HCT116 (cell line): ENCODE measurements at regions not wholly inside any gene's neighbourhood (a gene's known extent, or its start where the extent isn't known, plus 50 kb on each side); places are given as distances from the start of the nearest gene placed in this dataset.

Experiments used
- ATAC-seq: fragments of 200-7000 bp; cut with Tn5 transposase; 2 replicates; pipeline ENCODE4 v1.9.1; 2020; ENCODE audit warnings: mild to moderate bottlenecking, moderate library complexity
- BruUV-seq: library from RNA; stranded (reverse); fragments of 400-500 nt; replicated peaks from 2 replicates; lab custom pipeline; 2021; lab: Mats Ljungman, UMichigan
- CTCF ChIA-PET: fragments of 300-600 bp; sonication (Branson Sonifier 250); formaldehyde crosslinking; loops from one replicate; lab custom pipeline; 2021; ENCODE audit warnings: antibody characterized with exemption; lab: Charles Lee
- POLR2A ChIA-PET: fragments of 300-600, 350-600 bp; sonication (Branson Sonifier 250); formaldehyde crosslinking; loops from one replicate; lab custom pipeline; 2021; ENCODE audit warnings: antibody characterized with exemption; lab: Charles Lee
- RAD21 ChIA-PET, 2 experiments: fragments of 300-600 bp; sonication (Branson Sonifier 250); formaldehyde crosslinking; loops; one replicate each; lab custom pipeline; 2023; ENCODE audit warnings: low total read pairs in 2 of 2; ENCODE audit not compliant: uncharacterized antibody in 2 of 2, unreplicated experiment in 2 of 2, low non-redundant PET in 1 of 2; lab: Charles Lee
- DNase-seq: peaks from one replicate; pipeline ENCODE4 v3.0.0-alpha.2; 2010; ENCODE audit warnings: low read depth, low spot score
- H2AFZ ChIP-seq: fragments of 200-600 bp; shearing (Covaris generic), sonication (generic); 2 replicates; pipeline ENCODE4 v1.6.1; 2017; ENCODE audit warnings: low read depth, mixed run types, mixed read lengths, antibody characterized with exemption, low read length; ENCODE audit not compliant: poor library complexity, severe bottlenecking
- H3K27ac ChIP-seq: 2 replicates; pipeline ENCODE4 v1.5.1; 2012; ENCODE audit warnings: low read depth, low read length
- H3K27me3 ChIP-seq: fragments of 200-600 bp; sonication (generic); 2 replicates; pipeline ENCODE4 v1.6.1; 2016; ENCODE audit warnings: mixed run types, low read length, mixed read lengths; ENCODE audit not compliant: insufficient read depth
- H3K36me3 ChIP-seq, 2 experiments: fragments of 200-500 bp in 1 of 2; fragments of 200-600 bp in 1 of 2; sonication (Bioruptor generic) in 1 of 2; sonication (generic) in 1 of 2; 2 replicates each; pipeline versions ENCODE4 v1.5.1 to v1.6.1; 2014 to 2016; ENCODE audit warnings: low read length in 2 of 2, inconsistent platforms in 1 of 2, mixed read lengths in 1 of 2, mixed run types in 1 of 2; ENCODE audit not compliant: insufficient read depth in 2 of 2, control insufficient read depth in 1 of 2
- H3K4me1 ChIP-seq, 2 experiments: fragments of 200-600 bp in 1 of 2; sonication (generic) in 1 of 2; 2 replicates each; pipeline versions ENCODE4 v1.5.1 to v1.6.1; 2012 to 2017; ENCODE audit warnings: low read length in 2 of 2, inconsistent platforms in 1 of 2, mild to moderate bottlenecking in 1 of 2, mixed read lengths in 1 of 2, mixed run types in 1 of 2, moderate library complexity in 1 of 2; ENCODE audit not compliant: insufficient read depth in 2 of 2, control insufficient read depth in 1 of 2
- H3K4me2 ChIP-seq: fragments of 200-600 bp; sonication (generic); 2 replicates; pipeline ENCODE4 v1.6.1; 2017; ENCODE audit warnings: mixed run types, low read length, mixed read lengths
- H3K4me3 ChIP-seq, 2 experiments: fragments of 200-600 bp in 1 of 2; sonication (generic) in 1 of 2; replicated peaks in 1 of 2; 2 replicates each; pipeline ENCODE4 v1.5.1; 2011 to 2016; ENCODE audit warnings: low read length in 2 of 2, control low read depth in 1 of 2, low read depth in 1 of 2, mild to moderate bottlenecking in 1 of 2, mixed read lengths in 1 of 2, mixed run types in 1 of 2
- H3K79me2 ChIP-seq: fragments of 200-600 bp; sonication (generic); 2 replicates; pipeline ENCODE4 v1.6.1; 2017; ENCODE audit warnings: mild to moderate bottlenecking, mixed run types, low read length, moderate library complexity, mixed read lengths; ENCODE audit not compliant: insufficient read depth
- H3K9ac ChIP-seq: fragments of 200-600 bp; sonication (generic); 2 replicates; pipeline ENCODE4 v1.6.1; 2016; ENCODE audit warnings: low read length, mixed read lengths
- H3K9me2 ChIP-seq: fragments of 200-600 bp; sonication (generic), shearing (Covaris generic); 2 replicates; pipeline ENCODE4 v1.6.1; 2017; ENCODE audit warnings: mixed run types, mild to moderate bottlenecking, moderate library complexity; ENCODE audit not compliant: insufficient read depth
- H3K9me3 ChIP-seq, 2 experiments: fragments of 200-500 bp in 1 of 2; fragments of 200-600 bp in 1 of 2; sonication (Bioruptor generic) in 1 of 2; sonication (generic) in 1 of 2; 2 replicates each; pipeline ENCODE4 v1.6.1; 2014 to 2017; ENCODE audit warnings: low read length in 2 of 2, mixed read lengths in 2 of 2, inconsistent platforms in 1 of 2, low read depth in 1 of 2, mild to moderate bottlenecking in 1 of 2, mixed run types in 1 of 2, moderate library complexity in 1 of 2; ENCODE audit not compliant: control insufficient read depth in 1 of 2, insufficient read depth in 1 of 2
- H4K20me1 ChIP-seq: fragments of 200-600 bp; sonication (generic), shearing (Covaris generic); 2 replicates; pipeline ENCODE4 v1.6.1; 2017; ENCODE audit warnings: mixed run types, mild to moderate bottlenecking, moderate library complexity; ENCODE audit not compliant: insufficient read depth
- CBX3 ChIP-seq: IDR thresholded peaks from 2 replicates; pipeline ENCODE4 v1.6.1; 2012; ENCODE audit warnings: low read depth
- EGR1 ChIP-seq: IDR thresholded peaks from 2 replicates; pipeline ENCODE4 v1.6.1; 2012; ENCODE audit warnings: low read depth
- ELF1 ChIP-seq: IDR thresholded peaks from 2 replicates; pipeline ENCODE4 v1.6.1; 2012; ENCODE audit warnings: low read depth, borderline replicate concordance
- EZH2 ChIP-seq: fragments of 200-600 bp; sonication (generic); IDR thresholded peaks from 2 replicates; pipeline ENCODE4 v1.6.1; 2017; ENCODE audit warnings: antibody characterized with exemption, mixed run types
- EZH2phosphoT487 ChIP-seq: fragments of 200-600 bp; IDR thresholded peaks from 2 replicates; pipeline ENCODE4 v1.6.1; 2018; ENCODE audit warnings: antibody characterized with exemption, borderline replicate concordance
- JUND ChIP-seq: IDR thresholded peaks from 2 replicates; pipeline ENCODE4 v1.6.1; 2012
- POLR2A ChIP-seq: IDR thresholded peaks from 2 replicates; pipeline ENCODE4 v1.7.0; 2011; ENCODE audit warnings: borderline replicate concordance; ENCODE audit not compliant: insufficient read depth, insufficient read length; ENCODE audit errors: extremely low read depth
- POLR2AphosphoS5 ChIP-seq: IDR thresholded peaks from 2 replicates; pipeline ENCODE4 v1.6.1; 2011; ENCODE audit warnings: mild to moderate bottlenecking, low read depth, low read length, moderate library complexity
- SIN3A ChIP-seq: IDR thresholded peaks from 2 replicates; pipeline ENCODE4 v1.6.1; 2012; ENCODE audit warnings: low read depth
- SP1 ChIP-seq: IDR thresholded peaks from 2 replicates; pipeline ENCODE4 v1.6.1; 2012; ENCODE audit warnings: low read depth
- SRF ChIP-seq: IDR thresholded peaks from 2 replicates; pipeline ENCODE4 v1.6.1; 2012; ENCODE audit warnings: low read depth
- TCF7L2 ChIP-seq: IDR thresholded peaks from 2 replicates; pipeline ENCODE4 v1.7.0; 2011; ENCODE audit warnings: borderline replicate concordance, inconsistent platforms; ENCODE audit not compliant: insufficient read depth, insufficient read length; ENCODE audit errors: extremely low read depth
- ZBTB33 ChIP-seq: IDR thresholded peaks from 2 replicates; pipeline ENCODE4 v1.6.1; 2011; ENCODE audit warnings: mild to moderate bottlenecking, low read length, moderate library complexity; ENCODE audit not compliant: insufficient replicate concordance; ENCODE audit errors: extremely low read depth
- ZFX ChIP-seq: fragments of 450-650 bp; IDR thresholded peaks from 2 replicates; pipeline ENCODE4 v1.6.1; 2017
- ZNF274 ChIP-seq: fragments of 200-500 bp; sonication (Bioruptor generic); IDR thresholded peaks from 2 replicates; pipeline ENCODE4 v1.6.1; 2014; ENCODE audit warnings: mild to moderate bottlenecking, low read depth, low read length, inconsistent platforms
- intact Hi-C: fragments of 100-400 bp; cut with micrococcal nuclease; formaldehyde crosslinking; loops from 2 replicates; pipeline ENCODE4 v1.10.0; 2022

- Histone ChIP-seq H3K27me3 (peaks cover 63% of the 10 kb centered on the region), H3K4me2 (no peak overlapping the region), H3K4me3 (no peak overlapping the region), H3K4me1 (no peaks in the 10 kb centered on the region), H3K9me3 (no peaks in the 10 kb centered on the region), H3K9ac (no peak overlapping the region), H3K9me2 (no peaks in the 10 kb centered on the region), H2AFZ (no peak overlapping the region), H3K36me3 (no peaks in the 10 kb centered on the region), H3K79me2 (no peaks in the 10 kb centered on the region), H3K27ac (no peak overlapping the region), H4K20me1 (no peaks in the 10 kb centered on the region)
- BruUV-seq, result no TSS peak
- ChIA-PET CTCF (interaction anchor here (1.2 kb wide), 1 partner anchor 9 kb away, joined by 3 read pairs; no protein-coding TSS in a partner anchor), POLR2A (no interaction called here), RAD21 (no interaction called here)
- DNase-seq, result no peak
- no peak for TF ChIP-seq SP1
- TF ChIP-seq CBX3, result no peak
- TF ChIP-seq EGR1, result no peak
- no peak for TF ChIP-seq POLR2A
- no peak for TF ChIP-seq EZH2phosphoT487
- no peak for TF ChIP-seq TCF7L2
- TF ChIP-seq SRF, result no peak
- no peak for TF ChIP-seq POLR2AphosphoS5
- no peak for TF ChIP-seq EZH2
- TF ChIP-seq ELF1, result no peak
- TF ChIP-seq SIN3A, result no peak
- TF ChIP-seq JUND, result no peak
- no peak for TF ChIP-seq ZNF274
- TF ChIP-seq ZBTB33, result no peak
- TF ChIP-seq ZFX, result no peak
- no peak for ATAC-seq
- intact Hi-C loops, result no loop called here
Observed at GRCh38 chr5:61777292-61777691, 445.2 kb downstream of the ZSWIM6 start.
